ENCODE measurements at regions not wholly inside any gene's neighbourhood (a gene's known extent, or its start where the extent isn't known, plus 50 kb on each side); places are given as distances from the start of the nearest gene placed in this dataset.

GRCh38 chr5:33114361-33114760 is 326.4 kb upstream of the TARS1 start:
- WGBS, 2 donors, result 87 to 89% methylated on average over 3 of the region's 3 CpGs
- ATAC-seq (ENCODE audit: low FRiP score in 2 of 2), result no peak
- no peak for DNase-seq
- Histone ChIP-seq H3K27ac (no peak overlapping the region), H3K4me1 (no peaks in the 10 kb centered on the region), H3K36me3 (no peaks in the 10 kb centered on the region), H3K27me3 (no peaks in the 10 kb centered on the region), H3K4me3 (no peak overlapping the region), H3K9me3 (no peaks in the 10 kb centered on the region)
- TF ChIP-seq POLR2AphosphoS5 (IDR thresholded peaks at IDR 0.05), result no peak
- TF ChIP-seq EP300 (IDR thresholded peaks at IDR 0.05), result no peak
- no peak for TF ChIP-seq POLR2A (IDR thresholded peaks at IDR 0.05)
- no peak for TF ChIP-seq CTCF (IDR thresholded peaks at IDR 0.05)

- Histone ChIP-seq H3K9me3 (no peaks in the 10 kb centered on the region), H3K4me3 (no peak overlapping the region), H3K4me1 (no peaks in the 10 kb centered on the region), H3K27me3 (no peaks in the 10 kb centered on the region), H3K36me3 (no peaks in the 10 kb centered on the region), H3K27ac (no peak overlapping the region)
- 79 to 93% methylated on average over 4 of the region's 4 CpGs for WGBS, 2 donors
- ATAC-seq (ENCODE audit: low FRiP score in 2 of 2), result no peak
- no peak for TF ChIP-seq POLR2AphosphoS5 (IDR thresholded peaks at IDR 0.05)
- no peak for TF ChIP-seq CTCF (IDR thresholded peaks at IDR 0.05)
- no peak for DNase-seq
Measured at GRCh38 chr5:33115467-33115866, 325.3 kb upstream of the TARS1 start.

GRCh38 chr5:33118761-33119415 is 321.9 kb upstream of the TARS1 start:
- Histone ChIP-seq H3K27me3 (no peaks in the 10 kb centered on the region), H3K27ac (no peak overlapping the region), H3K4me3 (no peak overlapping the region), H3K4me1 (no peaks in the 10 kb centered on the region), H3K9me3 (no peaks in the 10 kb centered on the region), H3K36me3 (no peaks in the 10 kb centered on the region)
- WGBS, 2 donors, result 61 to 70% methylated on average over 1 of the region's 1 CpG
- TF ChIP-seq POLR2A (IDR thresholded peaks at IDR 0.05), result no peak
- TF ChIP-seq CTCF (IDR thresholded peaks at IDR 0.05), result no peak
- TF ChIP-seq EP300 (IDR thresholded peaks at IDR 0.05), result no peak
- TF ChIP-seq POLR2AphosphoS5 (IDR thresholded peaks at IDR 0.05), result no peak
- ATAC-seq (ENCODE audit: low FRiP score in 2 of 2) (no peak), DNase-seq (no peak)

GRCh38 chr5:33120671-33121070 is 320.1 kb upstream of the TARS1 start:
- Histone ChIP-seq H3K4me1 (no peaks in the 10 kb centered on the region), H3K36me3 (no peaks in the 10 kb centered on the region), H3K27ac (no peak overlapping the region), H3K9me3 (no peaks in the 10 kb centered on the region), H3K27me3 (no peaks in the 10 kb centered on the region), H3K4me3 (no peak overlapping the region)
- WGBS, 2 donors, result 89 to 93% methylated on average over 3 of the region's 3 CpGs
- TF ChIP-seq POLR2AphosphoS5 (IDR thresholded peaks at IDR 0.05) (no peak), EP300 (IDR thresholded peaks at IDR 0.05) (no peak), CTCF (IDR thresholded peaks at IDR 0.05) (no peak), POLR2A (IDR thresholded peaks at IDR 0.05) (no peak)
- ATAC-seq (ENCODE audit: low FRiP score in 2 of 2) (no peak), DNase-seq (no peak)

GRCh38 chr5:33129309-33129708 is 311.5 kb upstream of the TARS1 start:
- no peak for TF ChIP-seq POLR2AphosphoS5 (IDR thresholded peaks at IDR 0.05)
- TF ChIP-seq CTCF (IDR thresholded peaks at IDR 0.05), result no peak
- no peak for TF ChIP-seq POLR2A (IDR thresholded peaks at IDR 0.05)
- no peak for TF ChIP-seq EP300 (IDR thresholded peaks at IDR 0.05)
- no peak overlapping the region for H3K4me3 ChIP-seq
- ATAC-seq (ENCODE audit: low FRiP score in 2 of 2) (no peak), DNase-seq (no peak)
- H3K27me3 ChIP-seq, result no peaks in the 10 kb centered on the region
- H3K27ac ChIP-seq, result no peak overlapping the region
- no peaks in the 10 kb centered on the region for H3K4me1 ChIP-seq
- H3K9me3 ChIP-seq, result peaks cover 0 to 5% (median 4%) of the 10 kb centered on the region in 4 donors
- WGBS, 2 donors, result 45 to 60% methylated on average over 2 of the region's 2 CpGs
- H3K36me3 ChIP-seq, result no peaks in the 10 kb centered on the region
